ENCODE measurements at regions not wholly inside any gene's neighbourhood (a gene's known extent, or its start where the extent isn't known, plus 50 kb on each side); places are given as distances from the start of the nearest gene placed in this dataset.

DNA sequence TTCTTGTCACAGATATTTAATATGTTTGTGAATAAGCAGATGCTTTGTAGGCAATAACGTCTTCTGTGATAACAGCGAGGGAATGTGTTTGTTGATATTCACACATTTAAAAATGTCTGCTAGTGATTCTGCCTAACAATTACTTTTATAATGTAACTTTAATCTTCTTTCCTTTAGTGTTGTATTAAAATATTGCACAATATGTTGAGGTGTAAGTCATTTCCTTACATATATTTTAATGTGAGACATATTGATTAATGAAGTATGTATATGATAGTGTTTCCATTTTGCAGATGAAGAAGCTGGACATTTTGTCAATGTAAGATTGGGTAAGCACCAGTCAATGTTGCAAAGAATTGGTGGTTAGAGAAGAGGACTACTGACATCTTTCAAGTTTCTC is 324.4 kb downstream of the SLITRK1 start:
- TF ChIP-seq, protein P1, sequence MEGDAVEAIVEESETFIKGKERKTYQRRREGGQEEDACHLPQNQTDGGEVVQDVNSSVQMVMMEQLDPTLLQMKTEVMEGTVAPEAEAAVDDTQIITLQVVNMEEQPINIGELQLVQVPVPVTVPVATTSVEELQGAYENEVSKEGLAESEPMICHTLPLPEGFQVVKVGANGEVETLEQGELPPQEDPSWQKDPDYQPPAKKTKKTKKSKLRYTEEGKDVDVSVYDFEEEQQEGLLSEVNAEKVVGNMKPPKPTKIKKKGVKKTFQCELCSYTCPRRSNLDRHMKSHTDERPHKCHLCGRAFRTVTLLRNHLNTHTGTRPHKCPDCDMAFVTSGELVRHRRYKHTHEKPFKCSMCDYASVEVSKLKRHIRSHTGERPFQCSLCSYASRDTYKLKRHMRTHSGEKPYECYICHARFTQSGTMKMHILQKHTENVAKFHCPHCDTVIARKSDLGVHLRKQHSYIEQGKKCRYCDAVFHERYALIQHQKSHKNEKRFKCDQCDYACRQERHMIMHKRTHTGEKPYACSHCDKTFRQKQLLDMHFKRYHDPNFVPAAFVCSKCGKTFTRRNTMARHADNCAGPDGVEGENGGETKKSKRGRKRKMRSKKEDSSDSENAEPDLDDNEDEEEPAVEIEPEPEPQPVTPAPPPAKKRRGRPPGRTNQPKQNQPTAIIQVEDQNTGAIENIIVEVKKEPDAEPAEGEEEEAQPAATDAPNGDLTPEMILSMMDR (IDR thresholded peaks at IDR 0.05) = no peak
- Histone ChIP-seq H3K9me3 (peaks cover 35% of the 10 kb centered on the region), H3K36me3 (ENCODE audit: low read depth) (no peaks in the 10 kb centered on the region), H3K4me1 (ENCODE audit: low read depth) (no peaks in the 10 kb centered on the region), H3K4me3 (no peak overlapping the region)
- ATAC-seq (no peak), DNase-seq (no peak)
- intact Hi-C loops (cut with DNase I, micrococcal nuclease) = no loop called here

DNA sequence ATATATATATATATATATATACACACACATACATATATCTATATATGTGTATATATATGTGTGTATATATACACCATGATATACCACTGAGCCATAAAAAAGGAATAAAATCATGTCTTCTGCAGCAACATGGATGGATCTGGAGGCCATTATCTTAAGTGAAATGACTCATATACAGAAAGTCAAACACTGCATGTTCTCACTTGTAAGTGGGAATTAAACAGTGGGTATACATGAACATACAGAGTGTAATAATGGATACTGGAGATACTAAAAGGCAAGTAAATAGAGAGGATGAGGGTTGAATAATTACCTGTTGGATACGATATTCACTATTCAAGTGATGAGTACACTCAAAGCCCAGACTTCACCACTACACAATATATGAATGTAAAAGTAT is 332.6 kb downstream of the SLITRK1 start:
- H3K4me3 ChIP-seq = no peak overlapping the region
- ATAC-seq (no peak), DNase-seq (no peak)
- peaks cover 17% of the 10 kb centered on the region for H3K9me3 ChIP-seq
- intact Hi-C loops (cut with DNase I, micrococcal nuclease) = no loop called here
- H3K4me1 ChIP-seq (ENCODE audit: low read depth) = no peaks in the 10 kb centered on the region
- no peaks in the 10 kb centered on the region for H3K36me3 ChIP-seq (ENCODE audit: low read depth)
- TF ChIP-seq, protein P1 (IDR thresholded peaks at IDR 0.05) = no peak

DNA sequence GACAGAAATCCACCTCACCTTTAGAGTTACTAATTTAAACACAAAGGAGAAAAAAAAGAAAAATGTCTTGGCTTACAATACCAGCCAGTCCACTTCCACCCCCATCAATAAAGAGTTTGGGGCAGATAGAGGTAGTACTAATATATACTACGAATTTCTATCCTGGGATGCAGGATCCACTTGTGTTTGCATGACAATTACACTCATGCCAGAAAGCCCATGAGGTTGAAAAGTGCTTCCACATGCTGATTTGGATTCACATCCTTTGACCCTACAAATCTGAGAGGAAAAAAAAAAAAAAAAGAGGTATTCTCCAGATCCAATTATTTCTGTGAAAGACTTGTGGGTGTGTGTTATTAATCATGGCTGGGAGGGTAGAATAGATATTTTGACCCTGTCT is 335.2 kb downstream of the SLITRK1 start:
- Histone ChIP-seq H3K4me1 (ENCODE audit: low read depth) (no peaks in the 10 kb centered on the region), H3K36me3 (ENCODE audit: low read depth) (no peaks in the 10 kb centered on the region), H3K9me3 (peaks cover 14% of the 10 kb centered on the region), H3K4me3 (no peak overlapping the region)
- no peak for DNase-seq
- TF ChIP-seq, protein P1 (IDR thresholded peaks at IDR 0.05) = no peak
- intact Hi-C loops (cut with DNase I, micrococcal nuclease) = no loop called here
- no peak for ATAC-seq

DNA sequence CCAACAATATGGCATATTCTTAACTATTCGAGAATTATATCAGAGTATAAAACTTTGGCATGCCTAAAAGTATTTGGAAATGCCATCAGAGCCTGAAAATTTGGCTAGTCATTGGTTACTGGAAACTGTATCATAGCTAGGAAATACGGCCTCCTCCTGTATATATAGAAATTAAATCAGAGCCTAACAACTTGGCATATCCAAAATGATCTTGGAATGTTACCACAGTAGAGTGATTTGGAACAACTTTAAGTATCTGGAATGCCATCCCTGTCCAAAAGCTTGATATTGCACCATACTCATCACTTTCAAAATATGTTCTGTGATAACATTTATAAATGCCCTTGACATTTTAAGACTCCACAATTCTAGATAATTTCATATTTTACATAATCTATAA is 335.8 kb downstream of the SLITRK1 start:
- peaks cover 17% of the 10 kb centered on the region for H3K9me3 ChIP-seq
- no peak overlapping the region for H3K4me3 ChIP-seq
- no peaks in the 10 kb centered on the region for H3K36me3 ChIP-seq (ENCODE audit: low read depth)
- intact Hi-C loops (cut with DNase I, micrococcal nuclease) = no loop called here
- no peaks in the 10 kb centered on the region for H3K4me1 ChIP-seq (ENCODE audit: low read depth)
- DNase-seq (no peak), ATAC-seq (no peak)
- TF ChIP-seq, protein P1 (IDR thresholded peaks at IDR 0.05) = no peak

DNA sequence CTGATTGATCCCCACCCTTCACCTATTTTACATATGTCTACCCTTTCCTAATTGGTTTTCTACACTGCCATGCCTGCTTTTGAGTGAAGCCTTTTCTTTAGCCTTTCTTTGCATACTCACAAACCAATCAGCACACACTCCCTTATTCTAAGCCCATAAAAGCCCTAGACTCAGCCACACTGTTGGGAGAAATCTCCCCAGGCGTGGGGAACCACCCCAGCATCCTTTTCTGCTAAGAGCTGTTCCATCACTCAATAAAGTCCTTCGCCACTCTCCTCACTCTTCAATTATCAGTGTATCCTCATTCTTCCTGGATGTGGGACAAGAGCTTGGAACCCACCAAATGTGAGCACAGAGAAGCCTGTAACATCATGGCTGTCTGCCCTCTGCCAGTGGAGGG is 343.6 kb downstream of the SLITRK1 start:
- no peak for ATAC-seq
- intact Hi-C loops (cut with DNase I, micrococcal nuclease) = no loop called here
- TF ChIP-seq, protein P1 (IDR thresholded peaks at IDR 0.05) = no peak
- Histone ChIP-seq H3K36me3 (ENCODE audit: low read depth) (no peaks in the 10 kb centered on the region), H3K4me1 (ENCODE audit: low read depth) (no peaks in the 10 kb centered on the region), H3K9me3 (peaks cover 68% of the 10 kb centered on the region), H3K4me3 (no peak overlapping the region)
- DNase-seq = no peak

DNA sequence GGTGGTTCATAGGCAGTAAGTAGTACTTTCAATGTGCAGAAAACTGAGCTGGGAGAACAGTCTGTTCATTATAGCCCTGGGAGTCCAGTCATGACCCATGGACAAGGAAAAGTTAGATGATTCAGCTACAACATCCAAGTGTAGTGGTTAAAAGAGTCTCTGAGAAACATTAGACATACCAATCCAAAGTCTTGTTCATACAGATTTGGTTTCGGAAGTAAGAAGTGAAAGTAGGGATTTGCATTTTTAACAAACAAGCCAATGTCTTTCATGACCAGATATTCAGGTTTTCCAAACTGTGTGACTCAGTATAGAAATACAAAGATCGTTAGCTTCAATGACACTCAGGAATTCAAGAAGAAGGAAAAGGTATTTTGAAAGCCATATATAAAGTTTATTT is 345.3 kb downstream of the SLITRK1 start:
- intact Hi-C loops (cut with DNase I, micrococcal nuclease) = no loop called here
- Histone ChIP-seq H3K36me3 (ENCODE audit: low read depth) (no peaks in the 10 kb centered on the region), H3K4me3 (no peak overlapping the region), H3K9me3 (peaks cover 77% of the 10 kb centered on the region), H3K4me1 (ENCODE audit: low read depth) (no peaks in the 10 kb centered on the region)
- TF ChIP-seq, protein P1 (IDR thresholded peaks at IDR 0.05) = no peak
- ATAC-seq (no peak), DNase-seq (no peak)

Measured in mucosa of descending colon (tissue), 3 donors.